ENCODE measurements at regions not wholly inside any gene's neighbourhood (a gene's known extent, or its start where the extent isn't known, plus 50 kb on each side); places are given as distances from the start of the nearest gene placed in this dataset.

DNA sequence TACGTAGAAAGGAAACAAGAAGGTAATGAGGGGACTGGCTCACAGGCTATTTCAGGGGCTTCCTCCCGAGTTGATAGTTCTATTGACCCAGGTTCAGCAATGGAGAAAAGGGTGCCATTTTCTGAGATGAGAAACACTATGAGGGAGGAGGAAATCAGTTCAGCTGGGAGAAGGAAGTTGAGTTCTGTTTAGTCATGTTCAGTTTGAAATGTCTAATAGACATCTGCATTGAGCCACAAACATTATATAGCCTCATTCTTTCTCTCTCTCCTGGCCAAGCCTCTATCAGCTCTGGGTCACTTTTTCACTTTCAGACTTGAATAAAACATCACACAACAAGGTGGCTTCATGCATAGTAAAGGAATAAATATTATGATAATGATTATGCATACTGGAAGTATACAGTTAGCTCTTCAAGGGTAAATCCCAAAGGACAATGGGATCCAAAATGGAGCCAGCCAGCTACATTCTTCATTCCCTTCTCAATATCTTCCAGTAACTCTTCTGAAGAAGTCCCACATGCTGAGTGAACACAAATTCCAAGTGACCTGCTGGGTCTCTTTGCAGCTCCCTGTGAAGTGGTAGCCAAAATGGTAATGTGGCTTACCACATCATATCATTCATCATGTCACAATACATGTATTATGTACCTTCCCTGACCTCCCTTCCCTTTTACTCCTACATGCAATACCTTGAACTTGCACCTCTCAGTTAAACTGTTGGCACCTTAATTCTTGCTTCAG lies 80.9 kb upstream of the CD44 start:
- TF ChIP-seq, protein P1, sequence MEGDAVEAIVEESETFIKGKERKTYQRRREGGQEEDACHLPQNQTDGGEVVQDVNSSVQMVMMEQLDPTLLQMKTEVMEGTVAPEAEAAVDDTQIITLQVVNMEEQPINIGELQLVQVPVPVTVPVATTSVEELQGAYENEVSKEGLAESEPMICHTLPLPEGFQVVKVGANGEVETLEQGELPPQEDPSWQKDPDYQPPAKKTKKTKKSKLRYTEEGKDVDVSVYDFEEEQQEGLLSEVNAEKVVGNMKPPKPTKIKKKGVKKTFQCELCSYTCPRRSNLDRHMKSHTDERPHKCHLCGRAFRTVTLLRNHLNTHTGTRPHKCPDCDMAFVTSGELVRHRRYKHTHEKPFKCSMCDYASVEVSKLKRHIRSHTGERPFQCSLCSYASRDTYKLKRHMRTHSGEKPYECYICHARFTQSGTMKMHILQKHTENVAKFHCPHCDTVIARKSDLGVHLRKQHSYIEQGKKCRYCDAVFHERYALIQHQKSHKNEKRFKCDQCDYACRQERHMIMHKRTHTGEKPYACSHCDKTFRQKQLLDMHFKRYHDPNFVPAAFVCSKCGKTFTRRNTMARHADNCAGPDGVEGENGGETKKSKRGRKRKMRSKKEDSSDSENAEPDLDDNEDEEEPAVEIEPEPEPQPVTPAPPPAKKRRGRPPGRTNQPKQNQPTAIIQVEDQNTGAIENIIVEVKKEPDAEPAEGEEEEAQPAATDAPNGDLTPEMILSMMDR (conservative IDR thresholded peaks at IDR 0.05; ENCODE audit: low read depth in 2 of 2), result no peak
- TF ChIP-seq EZH2 (IDR thresholded peaks at IDR 0.05; ENCODE audit: low read depth, unreplicated experiment), result no peak
- no peak for TF ChIP-seq POLR2AphosphoS5 (IDR thresholded peaks at IDR 0.05; ENCODE audit: low read depth)
- TF ChIP-seq CREB1 (CRISPR knock-in tag; IDR thresholded peaks at IDR 0.05; ENCODE audit: low read depth), result no peak
- TF ChIP-seq, protein P2, sequence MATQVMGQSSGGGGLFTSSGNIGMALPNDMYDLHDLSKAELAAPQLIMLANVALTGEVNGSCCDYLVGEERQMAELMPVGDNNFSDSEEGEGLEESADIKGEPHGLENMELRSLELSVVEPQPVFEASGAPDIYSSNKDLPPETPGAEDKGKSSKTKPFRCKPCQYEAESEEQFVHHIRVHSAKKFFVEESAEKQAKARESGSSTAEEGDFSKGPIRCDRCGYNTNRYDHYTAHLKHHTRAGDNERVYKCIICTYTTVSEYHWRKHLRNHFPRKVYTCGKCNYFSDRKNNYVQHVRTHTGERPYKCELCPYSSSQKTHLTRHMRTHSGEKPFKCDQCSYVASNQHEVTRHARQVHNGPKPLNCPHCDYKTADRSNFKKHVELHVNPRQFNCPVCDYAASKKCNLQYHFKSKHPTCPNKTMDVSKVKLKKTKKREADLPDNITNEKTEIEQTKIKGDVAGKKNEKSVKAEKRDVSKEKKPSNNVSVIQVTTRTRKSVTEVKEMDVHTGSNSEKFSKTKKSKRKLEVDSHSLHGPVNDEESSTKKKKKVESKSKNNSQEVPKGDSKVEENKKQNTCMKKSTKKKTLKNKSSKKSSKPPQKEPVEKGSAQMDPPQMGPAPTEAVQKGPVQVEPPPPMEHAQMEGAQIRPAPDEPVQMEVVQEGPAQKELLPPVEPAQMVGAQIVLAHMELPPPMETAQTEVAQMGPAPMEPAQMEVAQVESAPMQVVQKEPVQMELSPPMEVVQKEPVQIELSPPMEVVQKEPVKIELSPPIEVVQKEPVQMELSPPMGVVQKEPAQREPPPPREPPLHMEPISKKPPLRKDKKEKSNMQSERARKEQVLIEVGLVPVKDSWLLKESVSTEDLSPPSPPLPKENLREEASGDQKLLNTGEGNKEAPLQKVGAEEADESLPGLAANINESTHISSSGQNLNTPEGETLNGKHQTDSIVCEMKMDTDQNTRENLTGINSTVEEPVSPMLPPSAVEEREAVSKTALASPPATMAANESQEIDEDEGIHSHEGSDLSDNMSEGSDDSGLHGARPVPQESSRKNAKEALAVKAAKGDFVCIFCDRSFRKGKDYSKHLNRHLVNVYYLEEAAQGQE (IDR thresholded peaks at IDR 0.05; ENCODE audit: unreplicated experiment), result no peak
- no peak for TF ChIP-seq ZNF114 (CRISPR knock-in tag; IDR thresholded peaks at IDR 0.05)
- TF ChIP-seq EZH2phosphoT487 (IDR thresholded peaks at IDR 0.05; ENCODE audit: unreplicated experiment), result no peak
- no peak for TF ChIP-seq JUNB (IDR thresholded peaks at IDR 0.05; ENCODE audit: unreplicated experiment)
- TF ChIP-seq, protein P3, sequence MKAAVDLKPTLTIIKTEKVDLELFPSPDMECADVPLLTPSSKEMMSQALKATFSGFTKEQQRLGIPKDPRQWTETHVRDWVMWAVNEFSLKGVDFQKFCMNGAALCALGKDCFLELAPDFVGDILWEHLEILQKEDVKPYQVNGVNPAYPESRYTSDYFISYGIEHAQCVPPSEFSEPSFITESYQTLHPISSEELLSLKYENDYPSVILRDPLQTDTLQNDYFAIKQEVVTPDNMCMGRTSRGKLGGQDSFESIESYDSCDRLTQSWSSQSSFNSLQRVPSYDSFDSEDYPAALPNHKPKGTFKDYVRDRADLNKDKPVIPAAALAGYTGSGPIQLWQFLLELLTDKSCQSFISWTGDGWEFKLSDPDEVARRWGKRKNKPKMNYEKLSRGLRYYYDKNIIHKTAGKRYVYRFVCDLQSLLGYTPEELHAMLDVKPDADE (IDR thresholded peaks at IDR 0.05), result no peak
- TF ChIP-seq, protein P4, sequence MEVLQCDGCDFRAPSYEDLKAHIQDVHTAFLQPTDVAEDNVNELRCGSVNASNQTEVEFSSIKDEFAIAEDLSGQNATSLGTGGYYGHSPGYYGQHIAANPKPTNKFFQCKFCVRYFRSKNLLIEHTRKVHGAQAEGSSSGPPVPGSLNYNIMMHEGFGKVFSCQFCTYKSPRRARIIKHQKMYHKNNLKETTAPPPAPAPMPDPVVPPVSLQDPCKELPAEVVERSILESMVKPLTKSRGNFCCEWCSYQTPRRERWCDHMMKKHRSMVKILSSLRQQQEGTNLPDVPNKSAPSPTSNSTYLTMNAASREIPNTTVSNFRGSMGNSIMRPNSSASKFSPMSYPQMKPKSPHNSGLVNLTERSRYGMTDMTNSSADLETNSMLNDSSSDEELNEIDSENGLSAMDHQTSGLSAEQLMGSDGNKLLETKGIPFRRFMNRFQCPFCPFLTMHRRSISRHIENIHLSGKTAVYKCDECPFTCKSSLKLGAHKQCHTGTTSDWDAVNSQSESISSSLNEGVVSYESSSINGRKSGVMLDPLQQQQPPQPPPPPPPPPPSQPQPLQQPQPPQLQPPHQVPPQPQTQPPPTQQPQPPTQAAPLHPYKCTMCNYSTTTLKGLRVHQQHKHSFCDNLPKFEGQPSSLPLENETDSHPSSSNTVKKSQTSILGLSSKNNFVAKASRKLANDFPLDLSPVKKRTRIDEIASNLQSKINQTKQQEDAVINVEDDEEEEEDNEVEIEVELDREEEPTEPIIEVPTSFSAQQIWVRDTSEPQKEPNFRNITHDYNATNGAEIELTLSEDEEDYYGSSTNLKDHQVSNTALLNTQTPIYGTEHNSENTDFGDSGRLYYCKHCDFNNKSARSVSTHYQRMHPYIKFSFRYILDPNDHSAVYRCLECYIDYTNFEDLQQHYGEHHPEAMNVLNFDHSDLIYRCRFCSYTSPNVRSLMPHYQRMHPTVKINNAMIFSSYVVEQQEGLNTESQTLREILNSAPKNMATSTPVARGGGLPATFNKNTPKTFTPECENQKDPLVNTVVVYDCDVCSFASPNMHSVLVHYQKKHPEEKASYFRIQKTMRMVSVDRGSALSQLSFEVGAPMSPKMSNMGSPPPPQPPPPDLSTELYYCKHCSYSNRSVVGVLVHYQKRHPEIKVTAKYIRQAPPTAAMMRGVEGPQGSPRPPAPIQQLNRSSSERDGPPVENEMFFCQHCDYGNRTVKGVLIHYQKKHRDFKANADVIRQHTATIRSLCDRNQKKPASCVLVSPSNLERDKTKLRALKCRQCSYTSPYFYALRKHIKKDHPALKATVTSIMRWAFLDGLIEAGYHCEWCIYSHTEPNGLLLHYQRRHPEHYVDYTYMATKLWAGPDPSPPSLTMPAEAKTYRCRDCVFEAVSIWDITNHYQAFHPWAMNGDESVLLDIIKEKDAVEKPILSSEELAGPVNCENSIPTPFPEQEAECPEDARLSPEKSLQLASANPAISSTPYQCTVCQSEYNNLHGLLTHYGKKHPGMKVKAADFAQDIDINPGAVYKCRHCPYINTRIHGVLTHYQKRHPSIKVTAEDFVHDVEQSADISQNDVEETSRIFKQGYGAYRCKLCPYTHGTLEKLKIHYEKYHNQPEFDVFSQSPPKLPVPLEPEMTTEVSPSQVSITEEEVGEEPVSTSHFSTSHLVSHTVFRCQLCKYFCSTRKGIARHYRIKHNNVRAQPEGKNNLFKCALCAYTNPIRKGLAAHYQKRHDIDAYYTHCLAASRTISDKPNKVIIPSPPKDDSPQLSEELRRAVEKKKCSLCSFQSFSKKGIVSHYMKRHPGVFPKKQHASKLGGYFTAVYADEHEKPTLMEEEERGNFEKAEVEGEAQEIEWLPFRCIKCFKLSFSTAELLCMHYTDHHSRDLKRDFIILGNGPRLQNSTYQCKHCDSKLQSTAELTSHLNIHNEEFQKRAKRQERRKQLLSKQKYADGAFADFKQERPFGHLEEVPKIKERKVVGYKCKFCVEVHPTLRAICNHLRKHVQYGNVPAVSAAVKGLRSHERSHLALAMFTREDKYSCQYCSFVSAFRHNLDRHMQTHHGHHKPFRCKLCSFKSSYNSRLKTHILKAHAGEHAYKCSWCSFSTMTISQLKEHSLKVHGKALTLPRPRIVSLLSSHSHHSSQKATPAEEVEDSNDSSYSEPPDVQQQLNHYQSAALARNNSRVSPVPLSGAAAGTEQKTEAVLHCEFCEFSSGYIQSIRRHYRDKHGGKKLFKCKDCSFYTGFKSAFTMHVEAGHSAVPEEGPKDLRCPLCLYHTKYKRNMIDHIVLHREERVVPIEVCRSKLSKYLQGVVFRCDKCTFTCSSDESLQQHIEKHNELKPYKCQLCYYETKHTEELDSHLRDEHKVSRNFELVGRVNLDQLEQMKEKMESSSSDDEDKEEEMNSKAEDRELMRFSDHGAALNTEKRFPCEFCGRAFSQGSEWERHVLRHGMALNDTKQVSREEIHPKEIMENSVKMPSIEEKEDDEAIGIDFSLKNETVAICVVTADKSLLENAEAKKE (CRISPR knock-in tag; IDR thresholded peaks at IDR 0.05), result no peak

All from GM23338 (cell line).